Breast epithelium (tissue), 3 donors: ENCODE measurements at regions not wholly inside any gene's neighbourhood (a gene's known extent, or its start where the extent isn't known, plus 50 kb on each side); places are given as distances from the start of the nearest gene placed in this dataset.

ENCODE experiments used
- CTCF ChIP-seq, 3 donors: fragments of 450-650 bp; IDR thresholded peaks; one replicate each; pipeline ENCODE4 v1.5.1; 2016 to 2017; ENCODE audit warnings: antibody characterized with exemption in 3 of 3, mild to moderate bottlenecking in 3 of 3, moderate library complexity in 3 of 3
- POLR2A ChIP-seq: fragments of 450-650 bp; IDR thresholded peaks from one replicate; pipeline ENCODE4 v1.6.1; 2016; ENCODE audit warnings: antibody characterized with exemption, mild to moderate bottlenecking, moderate library complexity
- POLR2AphosphoS5 ChIP-seq, 3 donors: sonication (generic); formaldehyde crosslinking; IDR thresholded peaks; one replicate each; pipeline ENCODE4 v1.6.1; 2017; ENCODE audit warnings: antibody characterized with exemption in 3 of 3

GRCh38 chr9:80492221-80492620, 920.5 kb downstream of the TLE4 start:
- no peak for TF ChIP-seq POLR2AphosphoS5 (IDR thresholded peaks at IDR 0.05)
- TF ChIP-seq CTCF (IDR thresholded peaks at IDR 0.05), result no peak
- TF ChIP-seq POLR2A, result no peak
